D721Med (cell line): ENCODE measurements at regions not wholly inside any gene's neighbourhood (a gene's known extent, or its start where the extent isn't known, plus 50 kb on each side); places are given as distances from the start of the nearest gene placed in this dataset.

ENCODE experiments used
- DNase-seq: peaks from one replicate; pipeline ENCODE4 v3.0.0; 2011; ENCODE audit warnings: low spot score; ENCODE audit not compliant: insufficient read length
- FAIRE-seq: peaks from 2 replicates; lab custom pipeline; 2011; peaks lifted over from hg19 to GRCh38; lab: Jason Lieb, UNC
- CTCF ChIP-seq: IDR thresholded peaks from 2 replicates; pipeline ENCODE4 v1.5.1; 2012; ENCODE audit warnings: mild to moderate bottlenecking, control low read depth; ENCODE audit not compliant: insufficient read depth; ENCODE audit errors: missing control alignments

GRCh38 chr2:228542277-228542676 lies 360.8 kb upstream of the SPHKAP start:
- TF ChIP-seq CTCF, result no peak
- FAIRE-seq (no peak), DNase-seq (no peak)

DNA sequence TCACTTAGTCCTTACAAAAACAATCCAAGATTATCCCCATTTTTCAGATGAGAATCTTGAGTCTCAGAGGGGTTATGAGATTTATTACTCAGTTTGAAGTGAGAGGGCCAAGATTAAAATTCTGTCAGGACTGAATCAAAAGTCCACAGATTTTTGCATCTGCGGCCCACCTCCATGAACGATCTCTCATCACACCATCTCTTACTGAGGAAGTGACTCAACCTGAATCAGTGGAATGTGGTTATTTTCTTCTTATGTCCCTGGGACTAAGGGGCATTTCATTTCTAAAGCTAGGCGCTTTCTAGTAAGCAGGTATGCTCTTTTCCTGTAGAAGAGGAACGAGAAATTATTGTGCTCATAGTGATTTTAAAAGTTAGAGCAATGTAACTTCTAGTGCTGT lies 360.3 kb upstream of the SPHKAP start:
- FAIRE-seq (no peak), DNase-seq (no peak)
- no peak for TF ChIP-seq CTCF

- no peak for FAIRE-seq
- TF ChIP-seq CTCF, result no peak
Observed at GRCh38 chr2:228540976-228541375, 359.5 kb upstream of the SPHKAP start.

DNA sequence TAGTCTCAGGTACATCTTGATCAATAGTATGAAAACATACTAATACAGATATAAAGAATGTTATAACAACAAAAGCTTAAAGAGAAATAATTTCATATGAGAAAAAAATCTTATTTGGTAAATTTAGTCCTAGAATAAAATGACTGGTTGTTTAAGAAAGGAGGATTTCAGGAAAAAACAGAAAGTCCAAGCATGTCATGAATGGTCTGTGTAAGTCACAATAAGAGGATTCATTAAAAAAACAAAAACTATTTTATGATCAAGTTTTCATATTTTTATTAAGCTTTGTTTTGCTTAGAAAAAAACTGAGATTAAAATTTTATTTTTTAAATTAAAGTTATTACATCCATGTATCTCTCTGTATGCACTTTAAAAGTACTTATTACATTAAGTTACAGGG lies 353.9 kb upstream of the SPHKAP start:
- DNase-seq (no peak), FAIRE-seq (no peak)
- TF ChIP-seq CTCF, result no peak

More at GRCh38 chr2:228540976-228541375, 359.5 kb upstream of the SPHKAP start:
- DNase-seq, result no peak

DNA sequence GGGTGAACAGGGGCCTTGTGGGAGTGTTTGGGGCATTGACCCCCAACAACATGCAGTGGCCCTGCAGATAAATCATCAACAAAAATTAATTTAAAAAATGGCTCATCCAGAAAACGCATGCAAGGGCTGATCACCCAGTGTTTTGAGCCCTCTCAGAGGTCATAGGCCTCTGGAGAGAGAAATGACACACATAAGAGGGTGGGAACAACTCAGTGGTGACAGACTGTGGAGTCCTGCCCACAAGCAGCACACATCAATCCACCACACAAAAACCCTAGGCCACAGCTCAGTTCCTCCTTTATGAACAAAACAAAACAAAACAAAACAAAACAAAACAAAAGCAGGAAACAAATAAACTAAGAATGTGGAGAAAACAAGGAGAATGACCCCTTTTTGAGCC lies 351.7 kb upstream of the SPHKAP start:
- no peak for DNase-seq
- no peak for FAIRE-seq
- TF ChIP-seq CTCF, result no peak

GRCh38 chr2:228532233-228532632 lies 350.7 kb upstream of the SPHKAP start:
- FAIRE-seq (no peak), DNase-seq (no peak)
- no peak for TF ChIP-seq CTCF

- DNase-seq (no peak), FAIRE-seq (no peak)
- TF ChIP-seq CTCF, result no peak
Observed at GRCh38 chr2:228527197-228527881, 345.9 kb upstream of the SPHKAP start.
